SK-N-MC (cell line): ENCODE measurements at regions not wholly inside any gene's neighbourhood (a gene's known extent, or its start where the extent isn't known, plus 50 kb on each side); places are given as distances from the start of the nearest gene placed in this dataset.

ENCODE experiments used
- EZH2 ChIP-seq: fragments of 200-600 bp; sonication (generic); IDR thresholded peaks from one replicate; pipeline ENCODE4 v1.6.1; 2017; ENCODE audit warnings: antibody characterized with exemption
- POLR2AphosphoS5 ChIP-seq: IDR thresholded peaks from 2 replicates; pipeline ENCODE4 v1.6.1; 2012; ENCODE audit warnings: mild to moderate bottlenecking, low read depth, low read length, borderline replicate concordance

GRCh38 chr2:144194326-144195071 lies 325.4 kb downstream of the ZEB2 start:
- TF ChIP-seq EZH2 (no peak), POLR2AphosphoS5 (no peak)
